ENCODE measurements at regions not wholly inside any gene's neighbourhood (a gene's known extent, or its start where the extent isn't known, plus 50 kb on each side); places are given as distances from the start of the nearest gene placed in this dataset.

GRCh38 chr13:110012102-110012739, 225.8 kb upstream of the IRS2 start:
- TF ChIP-seq TAF1 (IDR thresholded peaks at IDR 0.05; ENCODE audit: borderline replicate concordance, low read depth, low read length) (0 out of 2 replicates have a peak, but pooled peaks have one; percentile 51), CTCF (IDR thresholded peaks at IDR 0.05) (no peak), NFIC (IDR thresholded peaks at IDR 0.05; ENCODE audit: borderline replicate concordance) (peak; percentile 96), EZH2phosphoT487 (IDR thresholded peaks at IDR 0.05; ENCODE audit: borderline replicate concordance, low read depth) (no peak), REST (IDR thresholded peaks at IDR 0.05; ENCODE audit: low read depth, low read length) (0 out of 2 replicates have a peak, but pooled peaks have one; percentile 44), POLR2AphosphoS5 (IDR thresholded peaks at IDR 0.05; ENCODE audit: low read depth, low read length) (peak; percentile 86), MAX (IDR thresholded peaks at IDR 0.05; ENCODE audit: low read depth) (no peak; the same call in none of the 2 replicates), YY1 (IDR thresholded peaks at IDR 0.05; ENCODE audit: low read depth) (peak; percentile 50; the same call in 1 of the 2 replicates), EP300 (IDR thresholded peaks at IDR 0.05; ENCODE audit: borderline replicate concordance in 1 of 2, low read depth in 1 of 2, low read length in 1 of 2) (peak; percentile 71 to 100), USF2 (IDR thresholded peaks at IDR 0.05; ENCODE audit: borderline replicate concordance, low read depth, low read length) (no peak), ELF1 (IDR thresholded peaks at IDR 0.05) (peak; percentile 59; the same call in 1 of the 2 replicates), SMC3 (IDR thresholded peaks at IDR 0.05; ENCODE audit: low read depth, low read length) (no peak), RCOR1 (IDR thresholded peaks at IDR 0.05; ENCODE audit: low read length) (no peak)
